Uterus (tissue), 3 donors: ENCODE measurements at regions not wholly inside any gene's neighbourhood (a gene's known extent, or its start where the extent isn't known, plus 50 kb on each side); places are given as distances from the start of the nearest gene placed in this dataset.
"Not testable (repeated sequence)": the region's sequence is repeated elsewhere in the genome, so short reads cannot be mapped to it uniquely, and the experiment has no call there.

Source experiments
- DNase-seq, 2 donors: peaks; one replicate each; pipeline ENCODE4 v3.0.0-alpha.2; 2019 to 2020
- H3K27ac ChIP-seq, 2 donors: fragments of 200-600 bp; sonication (generic); 1 replicate in 1 of 2; 2 replicates in 1 of 2; pipeline ENCODE4 v1.5.1; 2016 to 2018
- H3K27me3 ChIP-seq, 2 donors: fragments of 200-600 bp; sonication (generic); one replicate each; pipeline ENCODE4 v1.5.1; 2018 to 2019; ENCODE audit warnings: control low read depth in 1 of 2
- H3K36me3 ChIP-seq, 2 donors: fragments of 200-600 bp; sonication (generic); one replicate each; pipeline ENCODE4 v1.5.1; 2019; ENCODE audit warnings: control low read depth in 1 of 2
- H3K4me1 ChIP-seq, 2 donors: fragments of 200-600 bp; sonication (generic); one replicate each; pipeline ENCODE4 v1.5.1; 2018 to 2019; ENCODE audit warnings: control low read depth in 1 of 2
- H3K4me3 ChIP-seq, 2 donors: fragments of 200-600 bp; sonication (generic); 1 replicate in 1 of 2; 2 replicates in 1 of 2; pipeline ENCODE4 v1.5.1; 2018 to 2019; ENCODE audit warnings: mild to moderate bottlenecking in 1 of 2
- H3K9me3 ChIP-seq, 2 donors: fragments of 200-600 bp; sonication (generic); one replicate each; pipeline ENCODE4 v1.5.1; 2019; ENCODE audit warnings: control low read depth in 1 of 2
- POLR2A ChIP-seq, 2 donors: fragments of 450-650 bp; IDR thresholded peaks; one replicate each; pipeline ENCODE4 v1.6.1; 2016; ENCODE audit warnings: antibody characterized with exemption in 2 of 2, mild to moderate bottlenecking in 1 of 2, moderate library complexity in 1 of 2
- intact Hi-C: fragments of 100-400 bp; cut with DNase I; formaldehyde crosslinking; loops from one replicate; pipeline ENCODE4 v1.15.1; 2023; ENCODE audit warnings: low total_unique reads
- TF ChIP-seq, protein P1 (sequence below), 4 experiments: fragments of 200-600 bp in 2 of 4; fragments of 450-650 bp in 2 of 4; sonication (generic) in 2 of 4; IDR thresholded peaks; one replicate each; pipeline ENCODE4 v1.5.1; 2016 to 2019; ENCODE audit warnings: antibody characterized with exemption in 4 of 4, mild to moderate bottlenecking in 2 of 4, moderate library complexity in 1 of 4
- donor health status: DM: yes; HTN: yes; CAD: no.

DNA sequence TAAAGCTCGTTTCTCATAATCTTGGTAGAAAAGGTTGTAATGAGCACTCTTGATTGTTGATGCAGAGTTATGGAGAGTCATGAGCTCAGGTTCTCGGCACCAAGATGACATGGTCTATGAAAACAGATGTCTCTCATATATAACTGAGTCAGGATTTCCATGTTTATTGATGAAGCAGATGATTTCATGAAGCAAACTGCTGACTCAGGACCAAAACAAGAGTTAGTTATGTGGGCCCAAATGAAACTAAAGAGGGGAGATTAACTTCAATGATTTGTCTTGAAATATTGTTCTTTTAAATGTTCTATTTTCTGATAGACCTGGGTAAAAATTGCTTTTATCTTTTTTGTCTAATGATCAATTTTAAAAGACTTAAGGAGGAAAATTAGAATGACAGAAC is 258.6 kb upstream of the CTNND2 start:
- intact Hi-C loops: no loop called here
- no peak for DNase-seq
- Histone ChIP-seq H3K36me3 (no peaks in the 10 kb centered on the region), H3K27me3 (no peaks in the 10 kb centered on the region), H3K4me1 (no peaks in the 10 kb centered on the region), H3K27ac (no peak overlapping the region), H3K9me3 (peaks cover 0 to 2% of the 10 kb centered on the region in 2 donors), H3K4me3 (no peak overlapping the region)
- TF ChIP-seq, protein P1, sequence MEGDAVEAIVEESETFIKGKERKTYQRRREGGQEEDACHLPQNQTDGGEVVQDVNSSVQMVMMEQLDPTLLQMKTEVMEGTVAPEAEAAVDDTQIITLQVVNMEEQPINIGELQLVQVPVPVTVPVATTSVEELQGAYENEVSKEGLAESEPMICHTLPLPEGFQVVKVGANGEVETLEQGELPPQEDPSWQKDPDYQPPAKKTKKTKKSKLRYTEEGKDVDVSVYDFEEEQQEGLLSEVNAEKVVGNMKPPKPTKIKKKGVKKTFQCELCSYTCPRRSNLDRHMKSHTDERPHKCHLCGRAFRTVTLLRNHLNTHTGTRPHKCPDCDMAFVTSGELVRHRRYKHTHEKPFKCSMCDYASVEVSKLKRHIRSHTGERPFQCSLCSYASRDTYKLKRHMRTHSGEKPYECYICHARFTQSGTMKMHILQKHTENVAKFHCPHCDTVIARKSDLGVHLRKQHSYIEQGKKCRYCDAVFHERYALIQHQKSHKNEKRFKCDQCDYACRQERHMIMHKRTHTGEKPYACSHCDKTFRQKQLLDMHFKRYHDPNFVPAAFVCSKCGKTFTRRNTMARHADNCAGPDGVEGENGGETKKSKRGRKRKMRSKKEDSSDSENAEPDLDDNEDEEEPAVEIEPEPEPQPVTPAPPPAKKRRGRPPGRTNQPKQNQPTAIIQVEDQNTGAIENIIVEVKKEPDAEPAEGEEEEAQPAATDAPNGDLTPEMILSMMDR (IDR thresholded peaks at IDR 0.05): no peak
- TF ChIP-seq POLR2A (IDR thresholded peaks at IDR 0.05): no peak

DNA sequence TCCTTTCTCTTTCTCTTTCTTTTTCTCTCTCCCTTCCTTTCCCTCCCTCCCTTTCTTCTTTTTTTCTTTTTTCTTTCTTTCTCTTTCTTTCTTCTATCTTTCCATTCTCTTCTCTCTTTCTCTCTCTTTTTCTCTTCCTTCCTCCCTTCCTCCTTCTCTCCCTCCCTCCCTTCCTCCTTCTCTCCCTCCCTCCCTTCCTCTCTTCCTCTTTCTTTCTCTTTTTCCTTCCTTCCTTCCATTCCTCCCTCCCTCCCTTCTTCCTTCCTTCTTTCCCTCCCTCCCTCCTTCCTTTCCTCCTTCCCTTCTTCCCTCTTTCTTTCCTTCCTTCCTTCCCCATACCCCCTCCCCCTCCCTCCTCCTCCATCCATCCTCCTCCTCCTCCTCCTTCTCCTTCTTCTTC is 243.3 kb upstream of the CTNND2 start:
- H3K4me3 ChIP-seq: no peak overlapping the region
- TF ChIP-seq POLR2A (IDR thresholded peaks at IDR 0.05): no peak
- TF ChIP-seq, protein P1 (IDR thresholded peaks at IDR 0.05): no peak
- intact Hi-C loops: no loop called here
- H3K27ac ChIP-seq: no peak overlapping the region
- no peak for DNase-seq
- H3K36me3 ChIP-seq: no peaks in the 10 kb centered on the region
- H3K4me1 ChIP-seq: no peaks in the 10 kb centered on the region
- no peaks in the 10 kb centered on the region for H3K9me3 ChIP-seq
- H3K27me3 ChIP-seq: no peaks in the 10 kb centered on the region

DNA sequence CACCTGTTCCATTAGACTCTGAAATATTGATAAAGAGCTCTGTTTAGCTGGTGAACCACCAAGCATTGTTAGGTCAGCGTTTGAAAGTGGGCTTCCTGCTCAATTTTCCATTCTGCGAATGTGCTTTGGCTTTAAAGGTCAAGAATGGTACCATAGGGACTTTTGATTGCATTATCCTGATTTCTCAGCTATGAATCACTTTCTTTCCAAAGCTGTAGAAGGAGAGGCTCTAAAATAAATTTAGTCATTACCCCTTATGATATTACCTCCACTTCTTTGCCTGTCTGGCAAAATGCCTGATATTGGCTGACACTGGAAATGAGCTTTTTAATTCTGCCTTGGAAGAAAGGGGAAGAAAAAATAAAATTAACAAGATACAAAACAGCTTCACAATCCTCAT is 237.2 kb upstream of the CTNND2 start:
- TF ChIP-seq, protein P1 (IDR thresholded peaks at IDR 0.05): no peak
- TF ChIP-seq POLR2A (IDR thresholded peaks at IDR 0.05): no peak
- intact Hi-C loops: no loop called here
- no peak overlapping the region for H3K4me3 ChIP-seq
- no peak for DNase-seq
- H3K27ac ChIP-seq: no peak overlapping the region
- no peaks in the 10 kb centered on the region for H3K9me3 ChIP-seq
- H3K27me3 ChIP-seq: no peaks in the 10 kb centered on the region
- H3K4me1 ChIP-seq: no peaks in the 10 kb centered on the region
- H3K36me3 ChIP-seq: no peaks in the 10 kb centered on the region

GRCh38 chr5:12133520-12133919 is 229.3 kb upstream of the CTNND2 start:
- Histone ChIP-seq H3K27me3 (no peaks in the 10 kb centered on the region), H3K36me3 (no peaks in the 10 kb centered on the region), H3K27ac (no peak overlapping the region), H3K4me3 (no peak overlapping the region), H3K4me1 (no peaks in the 10 kb centered on the region), H3K9me3 (no peaks in the 10 kb centered on the region)
- intact Hi-C loops: no loop called here
- no peak for TF ChIP-seq POLR2A (IDR thresholded peaks at IDR 0.05)
- TF ChIP-seq, protein P1 (IDR thresholded peaks at IDR 0.05): no peak
- DNase-seq: no peak

- H3K36me3 ChIP-seq, H3K9me3 ChIP-seq, H3K4me3 ChIP-seq, H3K27me3 ChIP-seq, intact Hi-C loops, H3K27ac ChIP-seq, DNase-seq, H3K4me1 ChIP-seq: not testable (repeated sequence)
Measured at GRCh38 chr5:12131020-12131419, 226.8 kb upstream of the CTNND2 start.

DNA sequence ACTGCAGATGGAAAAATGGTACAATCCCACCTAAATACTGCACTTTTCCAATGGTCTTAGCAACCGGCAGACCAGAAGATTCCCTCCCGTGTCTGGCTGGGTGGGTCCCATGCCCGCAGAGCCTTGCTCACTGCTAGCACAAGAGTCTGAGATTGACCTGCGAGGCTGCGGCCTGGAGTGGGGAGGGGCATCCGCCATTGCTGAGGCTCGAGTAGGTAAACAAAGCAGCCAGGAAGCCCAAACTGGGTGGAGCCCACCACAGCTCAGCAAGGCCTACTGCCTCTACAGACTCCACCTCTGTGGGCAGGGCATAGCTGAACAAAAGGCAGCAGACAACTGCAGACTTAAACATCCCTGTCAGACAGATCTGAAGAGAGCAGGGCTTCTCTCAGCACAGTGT is 221.6 kb upstream of the CTNND2 start:
- TF ChIP-seq, protein P1 (IDR thresholded peaks at IDR 0.05): no peak
- TF ChIP-seq POLR2A (IDR thresholded peaks at IDR 0.05): no peak
- H3K9me3 ChIP-seq: no peaks in the 10 kb centered on the region
- H3K27ac ChIP-seq: no peak overlapping the region
- no peaks in the 10 kb centered on the region for H3K4me1 ChIP-seq
- no peak overlapping the region for H3K4me3 ChIP-seq
- intact Hi-C loops: no loop called here
- no peaks in the 10 kb centered on the region for H3K27me3 ChIP-seq
- no peaks in the 10 kb centered on the region for H3K36me3 ChIP-seq
- DNase-seq: no peak
